GM12878 (cell line): ENCODE measurements at regions not wholly inside any gene's neighbourhood (a gene's known extent, or its start where the extent isn't known, plus 50 kb on each side); places are given as distances from the start of the nearest gene placed in this dataset.

Experiments
- ATAC-seq: fragments of 200-7000 bp; cut with Tn5 transposase; 3 replicates; pipeline ENCODE4 v1.9.1; 2020; ENCODE audit warnings: mild to moderate bottlenecking, moderate library complexity
- BruUV-seq: library from RNA; stranded (reverse); fragments of 400-500 nt; replicated peaks from 2 replicates; lab custom pipeline; 2021; lab: Mats Ljungman, UMichigan
- CTCF ChIA-PET: fragments of 300-600 bp; sonication (Branson Sonifier 250); formaldehyde crosslinking; extraction: SDS; loops from one replicate; lab custom pipeline; 2021; ENCODE audit warnings: inconsistent platforms; lab: Yijun Ruan, JAX
- POLR2A ChIA-PET: fragments of 350-600 bp; formaldehyde crosslinking; extraction: SDS; loops from one replicate; lab custom pipeline; 2021; ENCODE audit warnings: inconsistent platforms; lab: Charles Lee
- RAD21 ChIA-PET: fragments of 300-600 bp; sonication (Branson Sonifier 250); formaldehyde crosslinking; loops from one replicate; lab custom pipeline; 2023; ENCODE audit warnings: antibody characterized with exemption; ENCODE audit not compliant: unreplicated experiment; lab: Charles Lee
- SMC1A ChIA-PET: fragments of 300-600 bp; sonication (Branson Sonifier 250); formaldehyde crosslinking; loops from one replicate; lab custom pipeline; 2023; ENCODE audit not compliant: unreplicated experiment, uncharacterized antibody; lab: Charles Lee
- DNase-seq: peaks from one replicate; pipeline ENCODE4 v3.0.0-alpha.2; 2011; ENCODE audit warnings: low read depth, low spot score
- FAIRE-seq: peaks from 3 replicates; lab custom pipeline; 2011; peaks lifted over from hg19 to GRCh38; lab: Jason Lieb, UNC
- H2AFZ ChIP-seq: 2 replicates; pipeline ENCODE4 v1.6.0; 2011; ENCODE audit warnings: low read depth, low read length, control low read depth; ENCODE audit not compliant: control insufficient read depth
- H3K27ac ChIP-seq: 2 replicates; pipeline ENCODE4 v1.5.1; 2011; ENCODE audit warnings: control low read depth; ENCODE audit not compliant: control insufficient read depth, insufficient read depth
- H3K27me3 ChIP-seq, 2 experiments: replicated peaks in 1 of 2; 2 replicates each; pipeline versions ENCODE4 v1.6.0 to v1.6.1; 2011; ENCODE audit warnings: low read length in 1 of 2; ENCODE audit not compliant: control insufficient read depth in 2 of 2, insufficient read depth in 2 of 2
- H3K36me3 ChIP-seq, 2 experiments: 2 replicates each; pipeline ENCODE4 v1.5.1; 2011; ENCODE audit warnings: low read length in 1 of 2; ENCODE audit not compliant: control insufficient read depth in 2 of 2, insufficient read depth in 2 of 2
- H3K4me1 ChIP-seq: 2 replicates; pipeline ENCODE4 v1.6.1; 2011; ENCODE audit warnings: mild to moderate bottlenecking, low read length, moderate library complexity, mixed read lengths; ENCODE audit not compliant: control insufficient read depth, insufficient read depth
- H3K4me2 ChIP-seq: 2 replicates; pipeline ENCODE4 v1.6.0; 2011; ENCODE audit warnings: control low read depth; ENCODE audit not compliant: control insufficient read depth, insufficient read depth
- H3K4me3 ChIP-seq: fragments of 200-600 bp; sonication (generic); 2 replicates; pipeline ENCODE4 v1.5.1; 2016
- H3K79me2 ChIP-seq: 2 replicates; pipeline ENCODE4 v1.6.0; 2011; ENCODE audit warnings: low read length; ENCODE audit not compliant: control insufficient read depth, insufficient read depth
- H3K9ac ChIP-seq: 2 replicates; pipeline ENCODE4 v1.8.0; 2011; ENCODE audit warnings: low read length, control low read depth, mixed read lengths; ENCODE audit not compliant: control insufficient read depth, insufficient read depth
- H3K9me3 ChIP-seq: replicated peaks from 3 replicates; pipeline ENCODE4 v1.5.1; 2011; ENCODE audit warnings: mild to moderate bottlenecking, low read length; ENCODE audit not compliant: control insufficient read depth, insufficient read depth
- H4K20me1 ChIP-seq: 2 replicates; pipeline ENCODE4 v1.6.0; 2011; ENCODE audit not compliant: control insufficient read depth, insufficient read depth
- BHLHE40 ChIP-seq, 2 experiments: fragments of 450-650 bp in 1 of 2; IDR thresholded peaks; 2 replicates each; pipeline ENCODE4 v1.6.1; 2011 to 2017; ENCODE audit warnings: low read depth in 2 of 2, borderline replicate concordance in 1 of 2, improper control_type of control experiment in 1 of 2, low read length in 1 of 2, mild to moderate bottlenecking in 1 of 2
- BRCA1 ChIP-seq: IDR thresholded peaks from 2 replicates; pipeline ENCODE4 v1.6.1; 2011; ENCODE audit warnings: low read depth, low read length, improper control_type of control experiment
- CHD1 ChIP-seq: IDR thresholded peaks from 2 replicates; pipeline ENCODE4 v1.6.1; 2012; ENCODE audit warnings: low read depth, low read length, improper control_type of control experiment
- CTCF ChIP-seq, 3 experiments: IDR thresholded peaks in 2 of 3; conservative IDR thresholded peaks in 1 of 3; 2 replicates each; pipeline ENCODE4 v1.5.1; 2011; ENCODE audit warnings: low read depth in 3 of 3, low read length in 3 of 3, mild to moderate bottlenecking in 3 of 3, control low read depth in 2 of 3, moderate library complexity in 2 of 3, inconsistent platforms in 1 of 3, mixed read lengths in 1 of 3; ENCODE audit not compliant: control insufficient read depth in 2 of 3, insufficient read depth in 1 of 3; ENCODE audit errors: extremely low read depth in 1 of 3
- ETV6 ChIP-seq, 2 experiments: fragments of 450-650 bp in 1 of 2; IDR thresholded peaks in 1 of 2; conservative IDR thresholded peaks in 1 of 2; 2 replicates each; pipeline ENCODE4 v1.6.1; 2014; ENCODE audit warnings: antibody characterized with exemption in 1 of 2, borderline replicate concordance in 1 of 2, low read depth in 1 of 2, mild to moderate bottlenecking in 1 of 2, moderate library complexity in 1 of 2
- HDAC6 ChIP-seq: fragments of 200-600 bp; sonication (generic); IDR thresholded peaks from one replicate; pipeline ENCODE4 v1.8.0; 2017; ENCODE audit warnings: antibody characterized with exemption; ENCODE audit not compliant: unreplicated experiment
- NR2F1 ChIP-seq: fragments of 450-650 bp; conservative IDR thresholded peaks from 2 replicates; pipeline ENCODE4 v1.6.1; 2017; ENCODE audit warnings: mild to moderate bottlenecking
- SIX5 ChIP-seq: IDR thresholded peaks from 2 replicates; pipeline ENCODE4 v1.6.1; 2011; ENCODE audit warnings: mild to moderate bottlenecking, low read depth, low read length, moderate library complexity; ENCODE audit not compliant: severe bottlenecking
- SPI1 ChIP-seq: IDR thresholded peaks from 2 replicates; pipeline ENCODE4 v1.6.1; 2011; ENCODE audit warnings: low read depth, mild to moderate bottlenecking, low read length, moderate library complexity, borderline replicate concordance; ENCODE audit not compliant: insufficient read depth
- ZBTB4 ChIP-seq: fragments of 450-650 bp; formaldehyde crosslinking; IDR thresholded peaks from 2 replicates; pipeline ENCODE4 v1.4.0; 2022; ENCODE audit warnings: mild to moderate bottlenecking, moderate library complexity
- ZNF622 ChIP-seq: fragments of 450-650 bp; IDR thresholded peaks from 2 replicates; pipeline ENCODE4 v1.6.1; 2017; ENCODE audit warnings: mild to moderate bottlenecking, inconsistent platforms
- ZNF687 ChIP-seq: fragments of 450-650 bp; IDR thresholded peaks from 2 replicates; pipeline ENCODE4 v1.6.1; 2017; ENCODE audit warnings: mild to moderate bottlenecking, moderate library complexity
- in situ Hi-C: fragments of 300-500 bp; cut with MboI; formaldehyde crosslinking; loops from 9 replicates; pipeline ENCODE4 v1.14.3; 2018; ENCODE audit warnings: mixed read lengths
- intact Hi-C: fragments of 100-400 bp; cut with micrococcal nuclease; formaldehyde crosslinking; loops from one replicate; pipeline ENCODE4 v1.14.2; 2022; ENCODE audit not compliant: unreplicated experiment
- TF ChIP-seq, protein P1 (sequence below): fragments of 150-350 bp; IDR thresholded peaks from 2 replicates; pipeline ENCODE4 v1.6.1; 2014; ENCODE audit warnings: mild to moderate bottlenecking, low read depth, low read length
- TF ChIP-seq, protein P2 (sequence below): IDR thresholded peaks from 2 replicates; pipeline ENCODE4 v1.6.1; 2012; ENCODE audit warnings: low read depth, low read length, improper control_type of control experiment

GRCh38 chr13:99703908-99704307 is 202.6 kb downstream of the TM9SF2 start:
- no peak overlapping the region for H2AFZ ChIP-seq
- H3K27me3 ChIP-seq: no peaks in the 10 kb centered on the region
- H3K36me3 ChIP-seq: no peaks in the 10 kb centered on the region
- H3K4me1 ChIP-seq: no peaks in the 10 kb centered on the region
- RAD21 ChIA-PET: no interaction called here
- H3K4me2 ChIP-seq: no peak overlapping the region
- CTCF ChIA-PET: no interaction called here
- intact Hi-C loops (no loop called here), in situ Hi-C loops (no loop called here)
- FAIRE-seq (no peak), ATAC-seq (no peak), DNase-seq (no peak)
- no peaks in the 10 kb centered on the region for H4K20me1 ChIP-seq
- POLR2A ChIA-PET: no interaction called here
- H3K27ac ChIP-seq: no peak overlapping the region
- no TSS peak for BruUV-seq
- no peak overlapping the region for H3K9ac ChIP-seq
- no peaks in the 10 kb centered on the region for H3K79me2 ChIP-seq
- no peak overlapping the region for H3K4me3 ChIP-seq
- SMC1A ChIA-PET: no interaction called here
- H3K9me3 ChIP-seq: no peaks in the 10 kb centered on the region
- TF ChIP-seq CTCF (IDR thresholded peaks at IDR 0.05 in 2 of 3, conservative IDR thresholded peaks at IDR 0.05 in 1 of 3; ENCODE audit: control insufficient read depth in 2 of 3, extremely low read depth in 1 of 3, insufficient read depth in 1 of 3, low read depth in 3 of 3, low read length in 3 of 3) (no peak), SPI1 (no peak), BHLHE40 (IDR thresholded peaks at IDR 0.05; ENCODE audit: borderline replicate concordance in 1 of 2, low read depth in 2 of 2, low read length in 1 of 2) (no peak), SIX5 (no peak), ZNF687 (no peak), ZBTB4 (CRISPR knock-in tag) (no peak), ZNF622 (no peak), HDAC6 (no peak), CHD1 (no peak), NR2F1 (no peak), ETV6 (conservative IDR thresholded peaks at IDR 0.05 in 1 of 2, IDR thresholded peaks at IDR 0.05 in 1 of 2; ENCODE audit: borderline replicate concordance in 1 of 2, low read depth in 1 of 2) (no peak), BRCA1 (no peak)
- TF ChIP-seq, protein P1, sequence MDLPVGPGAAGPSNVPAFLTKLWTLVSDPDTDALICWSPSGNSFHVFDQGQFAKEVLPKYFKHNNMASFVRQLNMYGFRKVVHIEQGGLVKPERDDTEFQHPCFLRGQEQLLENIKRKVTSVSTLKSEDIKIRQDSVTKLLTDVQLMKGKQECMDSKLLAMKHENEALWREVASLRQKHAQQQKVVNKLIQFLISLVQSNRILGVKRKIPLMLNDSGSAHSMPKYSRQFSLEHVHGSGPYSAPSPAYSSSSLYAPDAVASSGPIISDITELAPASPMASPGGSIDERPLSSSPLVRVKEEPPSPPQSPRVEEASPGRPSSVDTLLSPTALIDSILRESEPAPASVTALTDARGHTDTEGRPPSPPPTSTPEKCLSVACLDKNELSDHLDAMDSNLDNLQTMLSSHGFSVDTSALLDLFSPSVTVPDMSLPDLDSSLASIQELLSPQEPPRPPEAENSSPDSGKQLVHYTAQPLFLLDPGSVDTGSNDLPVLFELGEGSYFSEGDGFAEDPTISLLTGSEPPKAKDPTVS: no peak
- TF ChIP-seq, protein P2, sequence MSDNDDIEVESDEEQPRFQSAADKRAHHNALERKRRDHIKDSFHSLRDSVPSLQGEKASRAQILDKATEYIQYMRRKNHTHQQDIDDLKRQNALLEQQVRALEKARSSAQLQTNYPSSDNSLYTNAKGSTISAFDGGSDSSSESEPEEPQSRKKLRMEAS: no peak
